Non-pigmented ciliary epithelial cell (primary cell): ENCODE measurements at regions not wholly inside any gene's neighbourhood (a gene's known extent, or its start where the extent isn't known, plus 50 kb on each side); places are given as distances from the start of the nearest gene placed in this dataset.

Source experiments
- DNase-seq: peaks from one replicate; pipeline ENCODE4 v3.0.0-alpha.2; 2010; ENCODE audit warnings: low read depth

GRCh38 chr2:19717446-19717845 is 184.3 kb downstream of the TTC32 start:
- no peak for DNase-seq

- no peak for DNase-seq
Observed at GRCh38 chr2:19714926-19715325, 186.9 kb downstream of the TTC32 start.

DNA sequence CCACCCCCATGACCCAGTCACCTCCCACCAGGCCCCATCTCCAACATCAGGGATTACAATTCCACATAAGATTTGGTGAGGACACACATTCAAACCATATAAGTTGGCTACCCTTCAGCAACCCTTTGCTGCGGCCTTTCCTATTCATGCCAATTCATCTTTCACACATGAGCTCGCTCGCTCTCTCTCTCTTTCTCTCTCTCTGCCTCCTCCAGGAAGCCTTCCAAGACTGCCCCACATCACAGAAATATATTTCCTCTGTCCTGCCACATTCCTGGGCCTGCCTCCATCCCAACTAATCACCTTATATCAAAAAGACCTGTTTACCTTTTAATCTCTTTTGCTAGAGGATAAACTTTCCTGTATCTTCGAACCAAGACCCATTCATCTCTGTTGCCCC is 188.9 kb downstream of the TTC32 start:
- no peak for DNase-seq

- DNase-seq, result peak; percentile 96
Observed at GRCh38 chr2:19711470-19712372, 190.1 kb downstream of the TTC32 start.

DNA sequence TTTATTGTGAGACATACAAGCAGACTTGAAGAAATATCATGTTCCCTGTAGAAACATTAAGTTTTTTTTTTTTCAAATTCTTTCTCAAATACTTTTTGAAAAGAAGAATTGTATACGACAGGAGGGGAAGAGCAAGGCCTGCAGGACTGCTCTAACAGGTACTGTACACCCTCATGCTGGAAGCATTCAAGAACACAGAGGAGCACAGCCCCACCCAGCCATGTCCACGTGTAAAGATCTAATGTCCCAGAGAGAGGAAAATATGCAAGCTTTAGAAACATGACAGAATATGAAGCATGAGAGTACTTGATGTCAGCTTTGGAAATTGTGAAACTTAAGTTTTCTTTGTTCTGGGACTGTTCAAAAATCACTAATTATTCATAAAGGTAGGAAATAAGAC is 191.6 kb downstream of the TTC32 start:
- no peak for DNase-seq

DNA sequence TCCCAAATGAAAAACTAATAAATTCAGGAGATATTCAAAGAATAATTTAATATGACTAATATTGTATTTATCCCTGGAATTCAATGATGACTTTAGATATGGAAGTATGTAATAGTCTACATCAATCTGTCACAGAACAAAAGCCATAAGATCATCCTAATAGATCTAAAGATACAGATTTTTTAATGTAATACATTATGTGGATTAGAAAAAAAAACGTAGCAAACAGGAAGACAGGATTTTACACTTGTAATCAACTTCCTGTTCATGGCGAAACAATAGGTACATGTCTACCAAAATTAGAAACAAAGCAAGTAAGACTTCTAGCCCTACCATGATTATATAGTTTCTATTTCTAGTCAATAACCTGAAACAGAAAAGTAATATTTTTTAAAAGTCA is 192.2 kb downstream of the TTC32 start:
- no peak for DNase-seq

DNA sequence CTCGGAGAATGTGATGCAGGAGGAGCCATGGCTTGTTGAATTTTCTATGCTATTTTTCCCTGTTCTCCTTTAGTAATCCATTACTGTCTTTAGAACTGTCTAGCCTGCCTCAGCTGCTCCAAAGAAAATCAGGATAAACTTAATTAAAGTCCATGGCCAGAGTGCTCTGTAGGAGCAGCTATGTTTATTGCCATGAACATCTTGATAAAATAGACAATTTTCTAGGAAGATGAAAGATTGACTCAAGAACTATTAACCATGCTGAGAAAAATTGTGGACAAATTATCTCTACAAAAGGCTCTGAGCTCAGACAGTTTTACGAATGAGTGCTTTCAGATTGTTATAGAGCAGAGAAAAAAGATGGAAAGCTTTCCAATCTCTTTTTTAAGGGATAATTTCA is 193.0 kb downstream of the TTC32 start:
- no peak for DNase-seq

- no peak for DNase-seq
Observed at GRCh38 chr2:19706332-19706731, 195.5 kb downstream of the TTC32 start.

DNA sequence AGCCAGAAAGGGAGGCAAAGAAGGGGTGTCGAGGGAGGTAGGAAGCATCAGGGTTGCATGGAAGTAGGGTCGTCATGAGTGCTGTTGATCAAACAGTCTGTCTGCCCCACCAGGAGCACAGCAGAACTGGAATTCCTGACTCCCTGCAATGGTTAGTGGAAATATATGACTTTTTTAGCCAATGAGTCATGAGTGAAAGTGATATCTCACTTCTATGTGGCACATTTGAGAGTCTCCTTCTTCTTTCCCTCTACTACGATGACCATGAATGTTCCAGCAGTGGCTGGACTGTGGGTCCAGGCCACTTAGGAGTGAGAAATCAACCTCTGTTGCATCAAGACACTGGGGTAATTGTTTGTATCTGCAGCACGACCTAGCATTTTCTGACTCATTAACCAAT is 199.5 kb downstream of the TTC32 start:
- DNase-seq, result no peak

DNA sequence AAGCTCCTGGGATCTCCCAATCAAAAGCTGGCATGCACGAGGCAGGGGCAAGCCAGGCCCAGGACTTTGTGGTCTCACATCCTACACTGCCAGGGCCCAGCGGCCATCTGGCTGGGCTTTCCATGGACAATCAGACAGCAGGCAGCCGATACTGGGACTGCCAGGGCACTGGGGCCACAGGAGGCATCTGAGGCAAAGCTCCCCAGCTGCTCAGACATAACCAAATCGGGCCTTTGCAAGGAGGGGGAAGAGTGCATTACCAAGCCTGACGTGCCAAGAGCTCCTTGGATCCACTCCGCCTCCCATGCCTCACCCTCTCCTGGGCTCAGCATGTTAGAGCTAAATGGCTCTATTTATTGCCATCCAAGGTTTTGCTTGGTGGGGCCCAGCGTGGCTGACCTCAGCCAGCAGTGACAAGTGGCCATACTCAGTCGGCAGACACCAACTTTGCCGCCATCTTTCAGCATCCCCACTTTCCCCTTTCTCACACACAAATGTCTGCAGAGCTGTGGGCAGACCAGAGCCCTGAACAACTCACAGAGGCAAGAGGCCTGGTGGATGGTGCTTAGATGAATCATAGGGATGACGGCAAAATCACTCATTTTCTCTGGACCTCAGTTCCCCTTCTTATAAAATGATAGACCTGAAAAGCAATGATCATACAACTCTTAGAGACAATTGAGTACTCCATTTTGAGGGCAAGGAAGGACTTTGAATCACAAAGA is 200.8 kb downstream of the TTC32 start:
- no peak for DNase-seq

DNA sequence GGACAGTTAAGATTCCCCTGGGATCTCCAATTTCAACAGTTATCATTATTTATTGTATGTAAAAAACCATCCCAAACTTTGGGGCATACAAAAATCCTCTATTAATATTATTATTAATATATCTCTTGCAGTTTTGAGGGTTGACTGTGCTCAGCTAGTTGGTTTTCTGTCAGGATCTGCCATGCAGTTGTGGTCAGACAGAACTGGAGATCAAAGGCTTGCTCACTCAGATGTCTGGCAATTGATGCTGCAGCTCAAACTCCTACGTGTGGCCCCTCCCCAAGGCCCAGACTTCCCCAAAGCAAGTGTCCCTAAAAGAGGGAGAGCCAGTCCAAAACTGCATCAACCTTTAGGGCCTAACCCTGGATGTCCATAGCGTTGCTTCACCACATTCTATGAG is 204.7 kb downstream of the TTC32 start:
- DNase-seq, result no peak

GRCh38 chr2:19695706-19696105 is 206.1 kb downstream of the TTC32 start:
- DNase-seq, result no peak

- no peak for DNase-seq
Observed at GRCh38 chr2:19691892-19692291, 209.9 kb downstream of the TTC32 start.

DNA sequence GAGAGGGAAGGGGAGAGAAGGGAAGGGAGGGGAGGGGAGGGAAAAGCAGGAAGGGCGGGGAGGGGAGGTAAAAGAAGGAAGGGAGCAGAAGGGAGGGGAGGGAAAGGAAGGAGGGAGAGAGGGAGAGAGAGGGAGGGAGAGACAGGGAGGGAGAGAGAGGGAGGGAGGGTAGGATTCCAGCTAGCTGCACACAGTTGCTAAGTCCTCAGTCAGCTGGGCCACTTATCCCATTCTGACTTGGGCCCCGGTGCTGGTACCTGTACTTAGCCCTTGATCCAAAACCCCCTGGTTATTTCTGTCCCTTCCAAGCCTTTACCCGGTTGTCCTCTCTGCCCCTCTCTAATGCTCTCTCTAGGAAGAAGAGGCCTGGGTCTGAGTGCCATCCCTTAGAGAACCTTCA is 211.4 kb downstream of the TTC32 start:
- no peak for DNase-seq

DNA sequence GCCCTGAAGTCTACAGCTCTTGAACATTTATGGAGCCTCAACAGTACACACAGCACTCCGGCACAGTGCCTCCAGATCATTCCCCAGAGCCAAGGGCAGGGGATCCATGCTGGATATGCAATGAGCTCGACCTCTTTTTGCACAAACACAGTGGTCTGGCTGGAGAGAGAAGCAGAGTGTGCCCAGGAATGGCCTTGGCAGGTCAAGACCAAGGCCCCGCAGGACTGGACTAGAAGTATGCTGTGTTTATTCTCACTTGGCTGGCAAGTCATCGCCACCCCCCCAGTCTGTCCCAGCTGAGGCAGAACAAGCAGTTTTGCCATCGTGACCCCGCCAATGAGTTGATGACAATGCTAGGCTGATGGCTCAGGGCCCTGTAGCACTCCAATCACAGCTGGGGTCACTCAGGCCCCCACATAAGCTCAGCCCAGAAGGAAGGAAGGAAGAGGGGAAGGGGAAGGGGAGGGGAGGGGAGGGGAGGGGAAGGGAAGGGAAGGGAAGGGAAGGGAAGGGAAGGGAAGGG is 212.1 kb downstream of the TTC32 start:
- no peak for DNase-seq

- DNase-seq, result no peak
Observed at GRCh38 chr2:19688059-19688458, 213.7 kb downstream of the TTC32 start.

GRCh38 chr2:19687017-19687659 is 214.6 kb downstream of the TTC32 start:
- DNase-seq, result no peak

DNA sequence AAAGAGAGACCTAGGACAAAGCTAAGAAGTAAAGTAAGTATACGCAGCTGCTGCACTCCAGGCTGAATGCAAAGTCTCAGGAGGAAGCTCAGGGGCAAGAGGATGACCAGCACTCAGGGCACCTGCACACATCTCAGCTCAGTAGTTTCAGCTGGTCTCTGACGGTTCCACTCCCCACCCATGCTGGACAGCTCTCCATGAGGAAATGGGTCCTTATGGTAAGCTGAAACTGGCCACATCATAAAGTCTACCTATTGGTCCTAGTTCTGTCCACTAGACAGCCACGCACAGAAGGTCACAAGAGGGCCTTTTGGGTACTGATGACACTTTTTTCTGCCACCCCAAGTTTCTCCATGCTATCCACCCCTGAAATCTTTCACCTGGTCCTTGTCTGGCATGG is 215.3 kb downstream of the TTC32 start:
- DNase-seq, result no peak

- DNase-seq, result no peak
Observed at GRCh38 chr2:19685731-19686130, 216.1 kb downstream of the TTC32 start.

- no peak for DNase-seq
Observed at GRCh38 chr2:19684516-19684915, 217.3 kb downstream of the TTC32 start.

DNA sequence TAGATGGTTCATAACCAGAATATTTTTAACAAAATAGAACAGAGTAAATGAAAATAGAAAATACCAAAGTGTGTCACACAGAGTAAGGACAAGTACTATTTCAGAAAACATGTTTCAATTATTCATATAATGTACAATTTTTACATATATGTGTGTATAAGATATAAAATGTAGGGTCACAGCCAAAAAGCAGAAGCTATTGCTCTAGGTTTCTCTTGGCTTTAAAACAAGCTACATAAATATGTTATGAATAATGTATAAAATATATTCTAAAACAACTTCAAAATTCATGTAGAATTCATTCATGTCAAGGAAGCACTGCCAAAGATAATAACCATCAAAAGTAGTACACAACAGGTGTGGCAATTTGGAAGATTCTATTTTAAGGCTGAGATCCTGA is 218.2 kb downstream of the TTC32 start:
- DNase-seq, result no peak

GRCh38 chr2:19682493-19682892 is 219.3 kb downstream of the TTC32 start:
- no peak for DNase-seq
